ENCODE measurements at regions not wholly inside any gene's neighbourhood (a gene's known extent, or its start where the extent isn't known, plus 50 kb on each side); places are given as distances from the start of the nearest gene placed in this dataset.

DNA sequence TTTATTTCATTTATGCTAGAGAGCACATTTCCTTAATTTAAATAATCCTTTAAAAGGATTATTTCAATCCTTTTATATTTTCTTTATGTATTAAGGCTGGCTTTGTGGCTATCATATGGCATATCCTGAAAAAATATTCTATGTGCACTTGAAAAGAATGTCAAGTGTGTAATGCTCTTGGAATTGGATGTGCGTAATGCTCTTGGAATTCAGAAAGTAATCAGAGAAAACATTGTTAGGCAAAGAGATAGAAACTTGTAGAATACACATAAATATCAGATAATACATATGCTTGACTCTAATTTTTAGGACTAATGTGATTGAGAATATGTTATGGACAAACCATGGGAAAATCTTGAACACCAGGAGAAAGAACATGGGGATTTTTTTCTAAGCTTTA is 197.5 kb upstream of the COL3A1 start:
- TF ChIP-seq, protein P1, sequence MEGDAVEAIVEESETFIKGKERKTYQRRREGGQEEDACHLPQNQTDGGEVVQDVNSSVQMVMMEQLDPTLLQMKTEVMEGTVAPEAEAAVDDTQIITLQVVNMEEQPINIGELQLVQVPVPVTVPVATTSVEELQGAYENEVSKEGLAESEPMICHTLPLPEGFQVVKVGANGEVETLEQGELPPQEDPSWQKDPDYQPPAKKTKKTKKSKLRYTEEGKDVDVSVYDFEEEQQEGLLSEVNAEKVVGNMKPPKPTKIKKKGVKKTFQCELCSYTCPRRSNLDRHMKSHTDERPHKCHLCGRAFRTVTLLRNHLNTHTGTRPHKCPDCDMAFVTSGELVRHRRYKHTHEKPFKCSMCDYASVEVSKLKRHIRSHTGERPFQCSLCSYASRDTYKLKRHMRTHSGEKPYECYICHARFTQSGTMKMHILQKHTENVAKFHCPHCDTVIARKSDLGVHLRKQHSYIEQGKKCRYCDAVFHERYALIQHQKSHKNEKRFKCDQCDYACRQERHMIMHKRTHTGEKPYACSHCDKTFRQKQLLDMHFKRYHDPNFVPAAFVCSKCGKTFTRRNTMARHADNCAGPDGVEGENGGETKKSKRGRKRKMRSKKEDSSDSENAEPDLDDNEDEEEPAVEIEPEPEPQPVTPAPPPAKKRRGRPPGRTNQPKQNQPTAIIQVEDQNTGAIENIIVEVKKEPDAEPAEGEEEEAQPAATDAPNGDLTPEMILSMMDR (IDR thresholded peaks at IDR 0.05): no peak
- TF ChIP-seq CHD2 (IDR thresholded peaks at IDR 0.05; ENCODE audit: low read length, partially characterized antibody): no peak
- TF ChIP-seq REST (IDR thresholded peaks at IDR 0.05; ENCODE audit: low read depth, low read length): no peak
- no peak for TF ChIP-seq EZH2phosphoT487 (IDR thresholded peaks at IDR 0.05; ENCODE audit: borderline replicate concordance, low read depth)

All from SK-N-SH (cell line).